Loucy (cell line): ENCODE measurements at regions not wholly inside any gene's neighbourhood (a gene's known extent, or its start where the extent isn't known, plus 50 kb on each side); places are given as distances from the start of the nearest gene placed in this dataset.
A peak's percentile ranks its signal among the peaks of the same experiment; 100 is the strongest.
"Not testable (repeated sequence)": the region's sequence is repeated elsewhere in the genome, so short reads cannot be mapped to it uniquely, and the experiment has no call there.

ENCODE experiments used
- H2AFZ ChIP-seq: fragments of 200-600 bp; sonication (generic); 2 replicates; pipeline ENCODE4 v1.6.0; 2016; ENCODE audit warnings: antibody characterized with exemption, mild to moderate bottlenecking, low read length, moderate library complexity
- H3F3A ChIP-seq: fragments of 200-600 bp; 2 replicates; pipeline ENCODE4 v1.6.0; 2016; ENCODE audit warnings: antibody characterized with exemption, low read depth, mild to moderate bottlenecking
- H3K27me3 ChIP-seq: fragments of 200-600 bp; sonication (generic); 2 replicates; pipeline ENCODE4 v1.6.1; 2014; ENCODE audit warnings: low read length, mild to moderate bottlenecking; ENCODE audit not compliant: insufficient read depth, poor library complexity, severe bottlenecking
- H3K36me3 ChIP-seq: fragments of 200-600 bp; sonication (generic); 2 replicates; pipeline ENCODE4 v1.6.1; 2016; ENCODE audit warnings: low read length; ENCODE audit not compliant: insufficient read depth
- H3K4me1 ChIP-seq: fragments of 200-600 bp; sonication (generic); 2 replicates; pipeline ENCODE4 v1.5.1; 2014; ENCODE audit warnings: low read length, mild to moderate bottlenecking; ENCODE audit not compliant: insufficient read depth, poor library complexity, severe bottlenecking
- H3K4me2 ChIP-seq: fragments of 200-600 bp; sonication (generic); 2 replicates; pipeline ENCODE4 v1.6.0; 2014; ENCODE audit warnings: antibody characterized with exemption, low read length, low read depth, mild to moderate bottlenecking; ENCODE audit not compliant: poor library complexity, severe bottlenecking
- H3K4me3 ChIP-seq: fragments of 200-600 bp; sonication (generic); 2 replicates; pipeline ENCODE4 v1.5.1; 2014; ENCODE audit warnings: low read length, mild to moderate bottlenecking, mixed read lengths; ENCODE audit not compliant: poor library complexity, severe bottlenecking
- H3K79me2 ChIP-seq: fragments of 200-600 bp; sonication (generic); 2 replicates; pipeline ENCODE4 v1.6.1; 2014; ENCODE audit warnings: low read length; ENCODE audit not compliant: insufficient read depth
- H3K9ac ChIP-seq: fragments of 200-600 bp; sonication (generic); 2 replicates; pipeline ENCODE4 v1.6.0; 2014; ENCODE audit warnings: mild to moderate bottlenecking, low read depth, low read length, moderate library complexity; ENCODE audit not compliant: poor library complexity, severe bottlenecking
- H3K9me2 ChIP-seq: fragments of 200-600 bp; sonication (generic); replicated peaks from 2 replicates; pipeline ENCODE4 v1.6.1; 2016; ENCODE audit warnings: low read depth, low read length, mixed read lengths
- H3K9me3 ChIP-seq: fragments of 200-600 bp; sonication (generic); 2 replicates; pipeline ENCODE4 v1.6.1; 2014; ENCODE audit warnings: mild to moderate bottlenecking, antibody characterized with exemption, low read length, low read depth; ENCODE audit not compliant: insufficient read depth
- H4K20me1 ChIP-seq: fragments of 200-600 bp; sonication (generic); 2 replicates; pipeline ENCODE4 v1.6.0; 2014; ENCODE audit warnings: antibody characterized with exemption, low read length, mild to moderate bottlenecking; ENCODE audit not compliant: insufficient read depth, poor library complexity, severe bottlenecking
- CTCF ChIP-seq: fragments of 200-600 bp; sonication (generic); conservative IDR thresholded peaks from 2 replicates; pipeline ENCODE4 v1.5.1; 2014; ENCODE audit warnings: mild to moderate bottlenecking, antibody characterized with exemption, low read length
- EZH2phosphoT487 ChIP-seq: fragments of 200-600 bp; IDR thresholded peaks from 2 replicates; pipeline ENCODE4 v1.6.1; 2018; ENCODE audit warnings: antibody characterized with exemption, mild to moderate bottlenecking, moderate library complexity, borderline replicate concordance

GRCh38 chr12:92411687-92412086 lies 266.0 kb upstream of the BTG1 start:
- H3K27me3 ChIP-seq: no peaks in the 10 kb centered on the region
- H2AFZ ChIP-seq: no peak overlapping the region
- H4K20me1 ChIP-seq: no peaks in the 10 kb centered on the region
- no peaks in the 10 kb centered on the region; the same call in 1 of the 2 replicates for H3K9me3 ChIP-seq
- H3K36me3 ChIP-seq: no peaks in the 10 kb centered on the region
- H3K79me2 ChIP-seq: no peaks in the 10 kb centered on the region
- H3K4me3 ChIP-seq: no peak overlapping the region
- no peak overlapping the region for H3K4me2 ChIP-seq
- no peaks in the 10 kb centered on the region for H3K4me1 ChIP-seq
- no peaks in the 10 kb centered on the region for H3K9me2 ChIP-seq
- TF ChIP-seq EZH2phosphoT487 (no peak), CTCF (no peak)
- H3F3A ChIP-seq: no peaks in the 10 kb centered on the region
- H3K9ac ChIP-seq: no peak overlapping the region

GRCh38 chr12:92408072-92408900 lies 262.6 kb upstream of the BTG1 start:
- H3K9me2 ChIP-seq: no peaks in the 10 kb centered on the region
- no peaks in the 10 kb centered on the region for H3K27me3 ChIP-seq
- no peak for TF ChIP-seq EZH2phosphoT487
- peak; percentile 77 for TF ChIP-seq CTCF
- no peak overlapping the region for H3K4me2 ChIP-seq
- H3K36me3 ChIP-seq: no peaks in the 10 kb centered on the region
- no peaks in the 10 kb centered on the region for H4K20me1 ChIP-seq
- H3F3A ChIP-seq: no peaks in the 10 kb centered on the region
- H3K4me3 ChIP-seq: no peak overlapping the region
- H2AFZ ChIP-seq: no peak overlapping the region
- H3K79me2 ChIP-seq: no peaks in the 10 kb centered on the region
- peaks cover 18% of the 10 kb centered on the region for H3K4me1 ChIP-seq
- H3K9me3 ChIP-seq: no peaks in the 10 kb centered on the region; the same call in 1 of the 2 replicates
- no peak overlapping the region for H3K9ac ChIP-seq

GRCh38 chr12:92406404-92407070 lies 260.9 kb upstream of the BTG1 start:
- not testable (repeated sequence) for H3K79me2 ChIP-seq, H3F3A ChIP-seq, H3K36me3 ChIP-seq

GRCh38 chr12:92405801-92406251 lies 260.2 kb upstream of the BTG1 start:
- H3K36me3 ChIP-seq: not testable (repeated sequence)
- H3K4me1 ChIP-seq: peaks cover 28% of the 10 kb centered on the region

More at GRCh38 chr12:92406404-92407070, 260.9 kb upstream of the BTG1 start:
- peaks cover 28% of the 10 kb centered on the region for H3K4me1 ChIP-seq
- H3K27me3 ChIP-seq, H3K9ac ChIP-seq, H3K4me2 ChIP-seq, H3K4me3 ChIP-seq, H4K20me1 ChIP-seq, H3K9me3 ChIP-seq, H3K9me2 ChIP-seq, H2AFZ ChIP-seq: not testable (repeated sequence)

More at GRCh38 chr12:92405801-92406251, 260.2 kb upstream of the BTG1 start:
- H3K4me2 ChIP-seq, H3K9me3 ChIP-seq, H3K9me2 ChIP-seq, H4K20me1 ChIP-seq, H3K27me3 ChIP-seq, H3K9ac ChIP-seq, H3F3A ChIP-seq, H2AFZ ChIP-seq, H3K79me2 ChIP-seq, H3K4me3 ChIP-seq: not testable (repeated sequence)
